ENCODE measurements at regions not wholly inside any gene's neighbourhood (a gene's known extent, or its start where the extent isn't known, plus 50 kb on each side); places are given as distances from the start of the nearest gene placed in this dataset.

DNA sequence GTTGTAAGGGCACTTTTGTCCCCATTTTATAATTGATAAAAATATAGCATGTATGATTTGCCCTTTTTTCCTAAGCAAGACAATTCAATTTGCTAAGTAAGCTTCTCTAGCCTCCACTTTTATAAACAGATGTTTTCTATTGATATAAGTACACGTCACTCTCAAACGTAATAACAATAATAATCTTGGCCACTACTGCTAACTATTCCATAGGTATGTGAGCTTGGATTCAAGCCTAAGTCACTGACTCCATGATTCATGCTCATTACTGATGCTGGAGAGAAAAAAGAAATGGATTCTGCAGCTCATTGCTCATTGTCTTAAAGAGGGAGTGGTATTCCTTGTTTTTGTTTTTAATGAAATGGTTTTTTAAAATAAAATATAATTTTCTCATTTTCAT lies 661.0 kb downstream of the GALC start:
- TF ChIP-seq, protein P1, sequence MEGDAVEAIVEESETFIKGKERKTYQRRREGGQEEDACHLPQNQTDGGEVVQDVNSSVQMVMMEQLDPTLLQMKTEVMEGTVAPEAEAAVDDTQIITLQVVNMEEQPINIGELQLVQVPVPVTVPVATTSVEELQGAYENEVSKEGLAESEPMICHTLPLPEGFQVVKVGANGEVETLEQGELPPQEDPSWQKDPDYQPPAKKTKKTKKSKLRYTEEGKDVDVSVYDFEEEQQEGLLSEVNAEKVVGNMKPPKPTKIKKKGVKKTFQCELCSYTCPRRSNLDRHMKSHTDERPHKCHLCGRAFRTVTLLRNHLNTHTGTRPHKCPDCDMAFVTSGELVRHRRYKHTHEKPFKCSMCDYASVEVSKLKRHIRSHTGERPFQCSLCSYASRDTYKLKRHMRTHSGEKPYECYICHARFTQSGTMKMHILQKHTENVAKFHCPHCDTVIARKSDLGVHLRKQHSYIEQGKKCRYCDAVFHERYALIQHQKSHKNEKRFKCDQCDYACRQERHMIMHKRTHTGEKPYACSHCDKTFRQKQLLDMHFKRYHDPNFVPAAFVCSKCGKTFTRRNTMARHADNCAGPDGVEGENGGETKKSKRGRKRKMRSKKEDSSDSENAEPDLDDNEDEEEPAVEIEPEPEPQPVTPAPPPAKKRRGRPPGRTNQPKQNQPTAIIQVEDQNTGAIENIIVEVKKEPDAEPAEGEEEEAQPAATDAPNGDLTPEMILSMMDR (conservative IDR thresholded peaks at IDR 0.05; ENCODE audit: control insufficient read depth, insufficient read depth, low read depth, low read length), result no peak
- peak; percentile 80 for DNase-seq (ENCODE audit: low read depth)
- H3K4me3 ChIP-seq (ENCODE audit: control insufficient read depth, low read depth, low read length), result no peak overlapping the region

DNA sequence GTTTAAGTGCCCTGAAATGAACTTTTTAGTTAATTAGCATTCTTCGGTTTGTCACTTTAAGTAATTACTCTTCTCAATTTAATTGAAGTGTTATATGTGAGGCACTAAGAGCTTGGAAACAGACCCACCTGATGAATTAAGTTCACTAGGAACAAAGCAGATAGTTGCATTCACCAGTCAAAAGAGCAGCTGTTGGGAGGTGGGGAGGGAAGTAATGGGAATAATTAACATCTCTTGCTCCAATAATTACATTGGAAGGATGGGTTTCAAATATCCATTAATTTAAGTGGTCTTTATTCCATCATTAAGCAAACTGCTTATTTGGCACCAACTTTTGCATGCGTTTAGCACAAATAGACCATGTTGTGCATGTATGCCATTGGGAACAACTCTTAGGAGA lies 667.2 kb downstream of the GALC start:
- no peak overlapping the region for H3K4me3 ChIP-seq (ENCODE audit: control insufficient read depth, low read depth, low read length)
- no peak for DNase-seq (ENCODE audit: low read depth)
- TF ChIP-seq, protein P1 (conservative IDR thresholded peaks at IDR 0.05; ENCODE audit: control insufficient read depth, insufficient read depth, low read depth, low read length), result no peak

DNA sequence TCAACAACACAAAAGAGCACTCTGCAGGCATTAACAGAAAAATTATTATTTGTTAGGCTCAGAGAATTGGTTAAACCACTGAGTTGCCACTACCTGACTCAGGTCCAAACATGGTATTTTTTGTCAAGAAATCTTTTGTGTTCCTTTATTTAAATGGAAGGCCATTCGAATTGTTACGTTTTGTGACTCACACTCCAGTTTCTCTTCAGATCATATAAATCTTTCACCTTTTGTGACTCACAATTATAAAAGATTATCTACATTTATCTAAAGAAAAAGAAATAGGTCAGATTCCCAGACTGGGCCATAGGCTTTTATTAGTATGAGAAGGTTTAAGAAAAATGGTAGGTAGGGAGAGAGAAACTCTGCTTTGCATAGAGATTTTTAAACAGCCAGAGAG lies 669.8 kb downstream of the GALC start:
- no peak for DNase-seq (ENCODE audit: low read depth)

DNA sequence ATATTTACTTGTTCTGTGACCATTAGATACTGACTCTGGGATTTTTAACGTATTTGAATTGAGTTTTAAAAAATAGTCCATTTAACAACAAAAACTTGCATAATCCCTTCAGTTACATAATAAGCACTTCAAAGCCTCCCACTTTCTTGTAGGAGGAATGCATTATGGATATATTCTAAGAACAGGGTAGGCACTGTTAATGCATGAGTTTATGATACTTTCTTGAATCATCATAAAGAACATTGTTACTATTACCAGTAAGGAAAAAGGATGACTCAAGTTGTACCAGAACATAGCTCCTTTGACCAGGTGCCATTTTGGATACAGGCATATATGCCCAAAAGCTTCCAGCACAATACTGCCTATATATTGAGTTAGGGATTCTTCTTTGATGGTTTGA lies 671.4 kb downstream of the GALC start:
- H3K4me3 ChIP-seq (ENCODE audit: control insufficient read depth, low read depth, low read length), result no peak overlapping the region

More for the DNA sequence above, 669.8 kb downstream of the GALC start:
- H3K4me3 ChIP-seq (ENCODE audit: control insufficient read depth, low read depth, low read length), result no peak overlapping the region
- TF ChIP-seq, protein P1 (conservative IDR thresholded peaks at IDR 0.05; ENCODE audit: control insufficient read depth, insufficient read depth, low read depth, low read length), result no peak

DNA sequence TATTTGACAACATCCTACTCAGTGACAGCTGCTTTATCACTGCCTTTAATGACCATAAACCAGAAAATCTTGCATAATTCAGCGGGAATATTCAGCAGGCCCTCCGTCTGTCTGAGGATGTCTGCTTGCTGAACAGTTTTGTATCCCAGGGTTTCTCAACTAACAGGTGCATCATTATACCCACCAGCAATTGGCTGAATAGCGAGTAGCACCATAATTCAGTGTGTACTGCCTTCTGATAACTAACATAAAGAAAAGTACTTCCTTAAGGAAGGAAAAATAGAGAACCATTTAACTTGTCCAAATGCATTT lies 680.1 kb downstream of the GALC start:
- H3K4me3 ChIP-seq (ENCODE audit: control insufficient read depth, low read depth, low read length), result no peak overlapping the region
- DNase-seq (ENCODE audit: low read depth), result no peak
- TF ChIP-seq, protein P1 (conservative IDR thresholded peaks at IDR 0.05; ENCODE audit: control insufficient read depth, insufficient read depth, low read depth, low read length), result no peak

More for the DNA sequence above, 671.4 kb downstream of the GALC start:
- TF ChIP-seq, protein P1 (conservative IDR thresholded peaks at IDR 0.05; ENCODE audit: control insufficient read depth, insufficient read depth, low read depth, low read length), result no peak
- DNase-seq (ENCODE audit: low read depth), result no peak

DNA sequence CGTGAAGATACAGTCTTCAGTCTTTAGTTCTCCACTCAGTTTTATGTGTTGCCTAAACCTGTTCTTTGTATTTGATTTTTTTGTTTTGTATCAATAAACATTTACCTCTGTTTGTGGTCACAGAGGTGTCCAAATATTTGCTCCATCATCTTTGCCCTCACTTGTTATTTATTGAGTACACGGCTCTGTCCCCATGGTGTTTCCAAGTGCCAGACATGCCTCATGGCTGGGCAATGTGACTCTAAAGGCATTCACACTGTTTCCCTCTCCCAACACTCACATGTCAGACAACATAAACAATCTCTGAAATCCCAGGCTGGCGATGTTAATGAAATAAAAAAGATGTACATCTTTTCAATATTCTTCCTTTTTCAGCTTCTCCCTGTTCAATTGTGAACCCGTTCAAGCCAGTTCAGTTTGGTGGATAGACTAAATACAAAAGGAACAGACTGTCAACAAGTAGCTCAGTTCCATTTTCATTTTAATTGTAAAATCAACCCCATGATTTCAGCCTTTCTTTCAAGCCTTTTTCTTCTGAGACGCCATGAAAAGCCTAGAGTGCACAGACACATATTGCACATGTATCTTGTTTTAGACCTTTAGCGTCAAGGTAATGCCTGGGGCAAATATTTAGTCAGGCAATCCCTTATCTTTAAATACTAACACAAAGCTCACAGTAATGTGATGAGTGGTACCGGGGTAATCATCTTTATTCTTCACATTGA lies 680.7 kb downstream of the GALC start:
- TF ChIP-seq, protein P1 (conservative IDR thresholded peaks at IDR 0.05; ENCODE audit: control insufficient read depth, insufficient read depth, low read depth, low read length), result no peak
- no peak overlapping the region for H3K4me3 ChIP-seq (ENCODE audit: control insufficient read depth, low read depth, low read length)
- no peak for DNase-seq (ENCODE audit: low read depth)

DNA sequence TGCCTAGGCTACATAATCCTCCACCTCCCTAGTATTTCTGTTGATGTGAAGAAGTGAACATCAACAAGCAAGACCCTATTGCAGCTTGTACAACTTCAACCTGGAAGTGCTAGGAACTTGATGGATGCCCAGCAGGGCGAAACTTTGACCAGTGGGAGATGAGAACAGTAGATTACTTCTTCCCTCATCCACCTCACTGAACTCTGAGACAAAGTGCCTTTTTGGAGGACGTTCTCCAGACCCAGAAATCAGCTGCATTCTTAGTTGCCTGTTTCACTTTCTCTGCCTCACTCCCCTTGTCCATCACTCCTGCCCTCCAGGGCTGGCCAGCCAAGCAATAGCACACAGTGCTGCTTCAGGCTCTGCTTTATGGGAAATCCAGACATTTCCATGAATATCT lies 683.4 kb downstream of the GALC start:
- no peak for DNase-seq (ENCODE audit: low read depth)
- no peak overlapping the region for H3K4me3 ChIP-seq (ENCODE audit: control insufficient read depth, low read depth, low read length)
- TF ChIP-seq, protein P1 (conservative IDR thresholded peaks at IDR 0.05; ENCODE audit: control insufficient read depth, insufficient read depth, low read depth, low read length), result no peak
